Motor neuron (in vitro differentiated cells): ENCODE measurements at regions not wholly inside any gene's neighbourhood (a gene's known extent, or its start where the extent isn't known, plus 50 kb on each side); places are given as distances from the start of the nearest gene placed in this dataset.
A peak's percentile ranks its signal among the peaks of the same experiment; 100 is the strongest.

Source experiments
- ATAC-seq, 8 experiments: fragments of 200-7000 bp; cut with Tn5 transposase; replicated peaks in 6 of 8; 2 replicates each; pipeline ENCODE4 v1.8.0; 2021; ENCODE audit warnings: mild to moderate bottlenecking in 8 of 8, moderate library complexity in 8 of 8
- H3K27ac ChIP-seq, 2 donors: fragments of 250-450 bp; sonication (Bioruptor Pico); 2 replicates each; pipeline ENCODE4 v1.9.0; 2021; ENCODE audit warnings: antibody characterized with exemption in 2 of 2, mild to moderate bottlenecking in 2 of 2, moderate library complexity in 1 of 2
- H3K4me1 ChIP-seq, 2 donors: fragments of 250-450 bp; sonication (Bioruptor Pico); replicated peaks in 1 of 2; 2 replicates each; pipeline ENCODE4 v1.6.1; 2021; ENCODE audit warnings: antibody characterized with exemption in 2 of 2, mild to moderate bottlenecking in 2 of 2, moderate library complexity in 1 of 2
- H3K4me3 ChIP-seq, 5 donors: fragments of 250-450 bp; sonication (Bioruptor Pico); 2 replicates each; pipeline ENCODE4 v1.9.0; 2021; ENCODE audit warnings: antibody characterized with exemption in 5 of 5, mild to moderate bottlenecking in 5 of 5, moderate library complexity in 4 of 5
- WGBS, 10 experiments: fragments of 450-650 bp; shearing (Covaris generic); methylation state at CpG; one replicate each; pipeline ENCODE4 v1.0.0; 2022; 5-methylcytosine and 5-hydroxymethylcytosine counted together
- in situ Hi-C, 9 experiments: fragments of 400-800 bp; cut with MboI; loops; one replicate each; pipeline ENCODE4 v1.15.0; 2021; ENCODE audit warnings: low sequenced_read_pairs in 9 of 9, low pct_unique_long_range_greater_than_20kb in 2 of 9; ENCODE audit not compliant: unreplicated experiment in 9 of 9

GRCh38 chr2:118527571-118527970, 319.9 kb downstream of the EN1 start:
- 55 to 95% (median 93%) methylated on average over 2 to 4 of the region's 4 CpGs; no CpG with 5 or more reads in 6 of the 10 experiments for WGBS, 10 experiments
- in situ Hi-C loops = loop anchor here in 1 of 9 experiments (25.0 kb wide), 1 partner anchor 285 kb away; no protein-coding TSS in a partner anchor
- ATAC-seq = no peak

GRCh38 chr2:118525346-118525745, 322.1 kb downstream of the EN1 start:
- ATAC-seq = no peak
- H3K27ac ChIP-seq = no peak overlapping the region
- in situ Hi-C loops = loop anchor here in 1 of 9 experiments (25.0 kb wide), 1 partner anchor 287 kb away; no protein-coding TSS in a partner anchor
- H3K4me1 ChIP-seq = peaks cover 15% of the 10 kb centered on the region in 2 donors
- H3K4me3 ChIP-seq = no peak overlapping the region

More at GRCh38 chr2:118527571-118527970, 319.9 kb downstream of the EN1 start:
- H3K27ac ChIP-seq = no peak overlapping the region
- H3K4me1 ChIP-seq = peaks cover 24 to 26% of the 10 kb centered on the region in 2 donors
- H3K4me3 ChIP-seq = no peak overlapping the region

- H3K27ac ChIP-seq = no peak overlapping the region
- in situ Hi-C loops = loop anchor here in 1 of 9 experiments (25.0 kb wide), 1 partner anchor 287 kb away; no protein-coding TSS in a partner anchor
- peaks cover 10 to 11% of the 10 kb centered on the region in 2 donors for H3K4me1 ChIP-seq
- no peak for ATAC-seq
- H3K4me3 ChIP-seq = no peak overlapping the region
Observed at GRCh38 chr2:118524911-118525310, 322.5 kb downstream of the EN1 start.

- Histone ChIP-seq H3K4me3 (no peak overlapping the region), H3K27ac (no peak overlapping the region), H3K4me1 (peaks cover 0 to 3% of the 10 kb centered on the region in 2 donors)
- no peak for ATAC-seq
- 40 to 100% (median 77%) methylated on average over 1 to 3 of the region's 3 CpGs; no CpG with 5 or more reads in 4 of the 10 experiments for WGBS, 10 experiments
- in situ Hi-C loops = no loop called here
Observed at GRCh38 chr2:118523761-118524160, 323.7 kb downstream of the EN1 start.

GRCh38 chr2:118521960-118522359, 325.5 kb downstream of the EN1 start:
- H3K4me3 ChIP-seq = no peak overlapping the region

GRCh38 chr2:118521272-118521671, 326.2 kb downstream of the EN1 start:
- WGBS, 10 experiments = 0 to 93% (median 52%) methylated on average over 1 to 3 of the region's 3 CpGs; no CpG with 5 or more reads in 4 of the 10 experiments
- in situ Hi-C loops = no loop called here
- no peak overlapping the region for H3K4me3 ChIP-seq
- ATAC-seq = no peak
- H3K4me1 ChIP-seq = no peaks in the 10 kb centered on the region
- no peak overlapping the region for H3K27ac ChIP-seq

More at GRCh38 chr2:118521960-118522359, 325.5 kb downstream of the EN1 start:
- H3K27ac ChIP-seq = no peak overlapping the region
- 50 to 100% (median 100%) methylated on average over 1 of the region's 1 CpG; no CpG with 5 or more reads in 3 of the 10 experiments for WGBS, 10 experiments
- in situ Hi-C loops = no loop called here
- H3K4me1 ChIP-seq = no peaks in the 10 kb centered on the region
- no peak for ATAC-seq

- Histone ChIP-seq H3K4me3 (no peak overlapping the region), H3K27ac (no peak overlapping the region), H3K4me1 (no peaks in the 10 kb centered on the region)
- ATAC-seq = no peak
- in situ Hi-C loops = no loop called here
- WGBS, 10 experiments = 56 to 100% (median 80%) methylated on average over 2 to 4 of the region's 4 CpGs; no CpG with 5 or more reads in 7 of the 10 experiments
Observed at GRCh38 chr2:118520246-118520645, 327.2 kb downstream of the EN1 start.

- H3K27ac ChIP-seq = no peak overlapping the region
- ATAC-seq = no peak
- in situ Hi-C loops = no loop called here
- no peak overlapping the region for H3K4me3 ChIP-seq
- H3K4me1 ChIP-seq = no peaks in the 10 kb centered on the region
Observed at GRCh38 chr2:118519511-118519910, 327.9 kb downstream of the EN1 start.

GRCh38 chr2:118510807-118511206, 336.6 kb downstream of the EN1 start:
- in situ Hi-C loops = no loop called here
- Histone ChIP-seq H3K4me1 (peaks cover 0 to 7% of the 10 kb centered on the region in 2 donors), H3K27ac (no peak overlapping the region), H3K4me3 (no peak overlapping the region)
- 40 to 100% (median 81%) methylated on average over 1 to 4 of the region's 4 CpGs; no CpG with 5 or more reads in 1 of the 10 experiments for WGBS, 10 experiments
- no peak for ATAC-seq

GRCh38 chr2:118509319-118510004, 338.0 kb downstream of the EN1 start:
- in situ Hi-C loops = no loop called here
- H3K4me3 ChIP-seq = no peak overlapping the region
- H3K27ac ChIP-seq = no peak overlapping the region
- 50 to 85% (median 76%) methylated on average over 2 to 5 of the region's 7 CpGs; no CpG with 5 or more reads in 4 of the 10 experiments for WGBS, 10 experiments
- peaks cover 0 to 7% of the 10 kb centered on the region in 2 donors for H3K4me1 ChIP-seq
- peak in 3 of 8 experiments; percentile 50 to 65 (median 57) for ATAC-seq

GRCh38 chr2:118508282-118508681, 339.2 kb downstream of the EN1 start:
- peak in 2 of 8 experiments; percentile 27 to 44 for ATAC-seq
- Histone ChIP-seq H3K4me1 (peaks cover 0 to 7% of the 10 kb centered on the region in 2 donors), H3K4me3 (no peak overlapping the region), H3K27ac (no peak overlapping the region)
- in situ Hi-C loops = no loop called here

- no peak overlapping the region for H3K4me3 ChIP-seq
- no peak overlapping the region for H3K27ac ChIP-seq
- ATAC-seq = no peak
- in situ Hi-C loops = no loop called here
- H3K4me1 ChIP-seq = peaks cover 0 to 7% of the 10 kb centered on the region in 2 donors
- WGBS, 10 experiments = 38 to 100% (median 91%) methylated on average over 1 to 2 of the region's 2 CpGs; no CpG with 5 or more reads in 4 of the 10 experiments
Observed at GRCh38 chr2:118505436-118505835, 342.0 kb downstream of the EN1 start.

GRCh38 chr2:118502106-118502505, 345.3 kb downstream of the EN1 start:
- Histone ChIP-seq H3K4me3 (no peak overlapping the region), H3K4me1 (no peaks in the 10 kb centered on the region), H3K27ac (no peak overlapping the region)
- in situ Hi-C loops = no loop called here
- no peak for ATAC-seq
- WGBS, 10 experiments = 58 to 100% (median 94%) methylated on average over 1 to 2 of the region's 2 CpGs; no CpG with 5 or more reads in 2 of the 10 experiments

GRCh38 chr2:118498943-118499342, 348.5 kb downstream of the EN1 start:
- H3K4me3 ChIP-seq = no peak overlapping the region
- no peaks in the 10 kb centered on the region for H3K4me1 ChIP-seq
- no peak overlapping the region for H3K27ac ChIP-seq
- in situ Hi-C loops = loop anchor here in 1 of 9 experiments (25.0 kb wide), 1 partner anchor 263 kb away; no protein-coding TSS in a partner anchor
- peak in 1 of 8 experiments; percentile 12 for ATAC-seq
